HEK293 (cell line): ENCODE measurements at regions not wholly inside any gene's neighbourhood (a gene's known extent, or its start where the extent isn't known, plus 50 kb on each side); places are given as distances from the start of the nearest gene placed in this dataset.

ENCODE experiments used
- CTCF ChIA-PET: fragments of 350-600 bp; formaldehyde crosslinking; extraction: SDS; loops from one replicate; lab custom pipeline; 2021; ENCODE audit warnings: antibody characterized with exemption; lab: Yijun Ruan, JAX
- POLR2A ChIA-PET: fragments of 300-600 bp; formaldehyde crosslinking; extraction: SDS; loops from one replicate; lab custom pipeline; 2020; ENCODE audit warnings: antibody characterized with exemption, inconsistent platforms; lab: Yijun Ruan, JAX
- H3K27ac ChIP-seq: fragments of 200-500 bp; sonication (Bioruptor generic); 2 replicates; pipeline ENCODE4 v1.5.1; 2014; ENCODE audit warnings: low read depth, low read length, control low read depth, inconsistent platforms; ENCODE audit errors: extremely low read depth
- H3K36me3 ChIP-seq, 2 experiments: fragments of 200-500 bp in 1 of 2; sonication (Bioruptor generic) in 1 of 2; 1 replicate in 1 of 2; 2 replicates in 1 of 2; pipeline ENCODE4 v1.5.1; 2014 to 2017; ENCODE audit warnings: inconsistent platforms in 2 of 2, low read length in 2 of 2; ENCODE audit not compliant: control insufficient read depth in 2 of 2, insufficient read depth in 1 of 2
- H3K4me1 ChIP-seq: fragments of 200-500 bp; sonication (Bioruptor generic); 2 replicates; pipeline ENCODE4 v1.5.1; 2014; ENCODE audit warnings: mild to moderate bottlenecking, low read length, inconsistent platforms; ENCODE audit not compliant: control insufficient read depth, insufficient read depth
- H3K4me3 ChIP-seq: 2 replicates; pipeline ENCODE4 v1.5.1; 2011; ENCODE audit warnings: low read depth, mild to moderate bottlenecking, control low read depth, low read length, moderate library complexity
- H3K9me3 ChIP-seq: fragments of 200-500 bp; sonication (Bioruptor generic); 2 replicates; pipeline ENCODE4 v1.5.1; 2014; ENCODE audit warnings: low read depth, low read length, inconsistent platforms; ENCODE audit not compliant: control insufficient read depth, insufficient read depth
- KLF7 ChIP-seq: fragments of 450-650 bp; formaldehyde crosslinking; IDR thresholded peaks from 2 replicates; pipeline ENCODE4 v1.5.1; 2016; ENCODE audit warnings: missing biosample characterization, missing genetic modification characterization, borderline replicate concordance
- ZNF10 ChIP-seq: fragments of 450-650 bp; formaldehyde crosslinking; IDR thresholded peaks from 2 replicates; pipeline ENCODE4 v1.5.1; 2017; ENCODE audit warnings: missing biosample characterization, missing genetic modification characterization
- ZNF121 ChIP-seq: fragments of 450-650 bp; formaldehyde crosslinking; IDR thresholded peaks from 2 replicates; pipeline ENCODE4 v1.5.1; 2016; ENCODE audit warnings: missing biosample characterization, missing genetic modification characterization
- ZNF132 ChIP-seq: fragments of 450-650 bp; formaldehyde crosslinking; IDR thresholded peaks from 2 replicates; pipeline ENCODE4 v1.5.1; 2017; ENCODE audit warnings: missing biosample characterization, missing genetic modification characterization, borderline replicate concordance
- ZNF16 ChIP-seq: fragments of 450-650 bp; formaldehyde crosslinking; IDR thresholded peaks from 2 replicates; pipeline ENCODE4 v1.5.1; 2016; ENCODE audit warnings: low read depth, missing biosample characterization, missing genetic modification characterization
- ZNF223 ChIP-seq: fragments of 450-650 bp; formaldehyde crosslinking; IDR thresholded peaks from 2 replicates; pipeline ENCODE4 v1.5.1; 2016; ENCODE audit warnings: missing biosample characterization, missing genetic modification characterization
- ZNF335 ChIP-seq: fragments of 450-650 bp; formaldehyde crosslinking; conservative IDR thresholded peaks from 2 replicates; pipeline ENCODE4 v1.5.1; 2016; ENCODE audit warnings: missing biosample characterization, missing genetic modification characterization
- ZNF416 ChIP-seq: fragments of 450-650 bp; formaldehyde crosslinking; IDR thresholded peaks from 2 replicates; pipeline ENCODE4 v1.5.1; 2016; ENCODE audit warnings: missing biosample characterization, missing genetic modification characterization
- ZNF548 ChIP-seq: fragments of 450-650 bp; formaldehyde crosslinking; IDR thresholded peaks from 2 replicates; pipeline ENCODE4 v1.5.1; 2016; ENCODE audit warnings: missing biosample characterization, missing genetic modification characterization
- ZNF600 ChIP-seq: fragments of 450-650 bp; formaldehyde crosslinking; IDR thresholded peaks from 2 replicates; pipeline ENCODE4 v1.5.1; 2016; ENCODE audit warnings: missing biosample characterization, missing genetic modification characterization
- ZNF610 ChIP-seq: fragments of 450-650 bp; formaldehyde crosslinking; IDR thresholded peaks from 2 replicates; pipeline ENCODE4 v1.5.1; 2016; ENCODE audit warnings: missing biosample characterization, missing genetic modification characterization, borderline replicate concordance
- ZNF76 ChIP-seq: fragments of 450-650 bp; formaldehyde crosslinking; IDR thresholded peaks from 2 replicates; pipeline ENCODE4; 2016; ENCODE audit warnings: low read depth, missing biosample characterization, missing genetic modification characterization, borderline replicate concordance
- TF ChIP-seq, protein P1 (sequence below): fragments of 450-650 bp; formaldehyde crosslinking; IDR thresholded peaks from 2 replicates; pipeline ENCODE4 v1.5.1; 2016; ENCODE audit warnings: missing biosample characterization, missing genetic modification characterization
- TF ChIP-seq, protein P2 (sequence below): fragments of 450-650 bp; formaldehyde crosslinking; IDR thresholded peaks from 2 replicates; pipeline ENCODE4 v1.5.1; 2016; ENCODE audit warnings: missing biosample characterization, missing genetic modification characterization
- TF ChIP-seq, protein P3 (sequence below): fragments of 450-650 bp; formaldehyde crosslinking; IDR thresholded peaks from 2 replicates; pipeline ENCODE4 v1.5.1; 2016; ENCODE audit warnings: missing biosample characterization, missing genetic modification characterization
- TF ChIP-seq, protein P4 (sequence below): fragments of 450-650 bp; formaldehyde crosslinking; IDR thresholded peaks from 2 replicates; pipeline ENCODE4 v1.5.0; 2017; ENCODE audit warnings: missing biosample characterization, missing genetic modification characterization, borderline replicate concordance

DNA sequence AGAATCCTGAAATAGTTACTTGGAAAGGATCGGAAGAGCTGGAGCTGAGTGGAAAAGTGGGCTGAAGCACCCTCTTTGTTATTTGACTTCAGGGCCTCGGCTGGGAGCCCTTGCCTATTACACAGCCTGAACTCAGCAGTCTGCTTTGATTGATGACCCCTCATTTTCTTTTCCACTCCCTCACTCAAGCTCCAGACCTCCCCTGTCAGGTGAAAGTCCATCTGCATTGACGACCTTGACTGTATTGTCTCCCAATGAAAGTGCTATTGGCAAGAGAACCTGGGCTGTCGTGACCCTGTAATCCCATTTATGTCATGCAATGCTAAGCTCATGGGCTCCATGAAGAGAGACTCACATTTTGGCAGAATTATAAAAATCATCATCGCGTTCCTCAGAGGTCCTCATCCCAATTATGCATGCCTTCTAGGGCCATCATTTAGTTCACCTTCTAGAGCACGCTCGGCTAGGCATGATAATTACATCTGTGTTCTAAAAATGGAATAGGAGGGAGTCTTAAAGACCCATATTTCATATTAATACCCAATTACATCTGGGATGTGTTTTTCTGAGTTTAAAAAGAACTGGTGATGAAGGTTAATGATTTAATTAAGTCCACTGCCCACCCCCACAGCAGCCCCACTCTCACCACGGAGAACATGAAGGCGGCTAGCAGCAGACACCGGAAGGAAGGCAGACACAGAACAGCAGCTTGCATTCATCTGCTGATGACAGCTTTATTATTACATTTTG lies 472.5 kb downstream of the PID1 start (continued):
- TF ChIP-seq, protein P1, sequence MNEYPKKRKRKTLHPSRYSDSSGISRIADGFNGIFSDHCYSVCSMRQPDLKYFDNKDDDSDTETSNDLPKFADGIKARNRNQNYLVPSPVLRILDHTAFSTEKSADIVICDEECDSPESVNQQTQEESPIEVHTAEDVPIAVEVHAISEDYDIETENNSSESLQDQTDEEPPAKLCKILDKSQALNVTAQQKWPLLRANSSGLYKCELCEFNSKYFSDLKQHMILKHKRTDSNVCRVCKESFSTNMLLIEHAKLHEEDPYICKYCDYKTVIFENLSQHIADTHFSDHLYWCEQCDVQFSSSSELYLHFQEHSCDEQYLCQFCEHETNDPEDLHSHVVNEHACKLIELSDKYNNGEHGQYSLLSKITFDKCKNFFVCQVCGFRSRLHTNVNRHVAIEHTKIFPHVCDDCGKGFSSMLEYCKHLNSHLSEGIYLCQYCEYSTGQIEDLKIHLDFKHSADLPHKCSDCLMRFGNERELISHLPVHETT (tag by site-specific recombination): no peak
- TF ChIP-seq ZNF416 (tag by site-specific recombination) (no peak), ZNF132 (tag by site-specific recombination) (no peak), ZNF16 (tag by site-specific recombination) (no peak), KLF7 (tag by site-specific recombination) (no peak)

DNA sequence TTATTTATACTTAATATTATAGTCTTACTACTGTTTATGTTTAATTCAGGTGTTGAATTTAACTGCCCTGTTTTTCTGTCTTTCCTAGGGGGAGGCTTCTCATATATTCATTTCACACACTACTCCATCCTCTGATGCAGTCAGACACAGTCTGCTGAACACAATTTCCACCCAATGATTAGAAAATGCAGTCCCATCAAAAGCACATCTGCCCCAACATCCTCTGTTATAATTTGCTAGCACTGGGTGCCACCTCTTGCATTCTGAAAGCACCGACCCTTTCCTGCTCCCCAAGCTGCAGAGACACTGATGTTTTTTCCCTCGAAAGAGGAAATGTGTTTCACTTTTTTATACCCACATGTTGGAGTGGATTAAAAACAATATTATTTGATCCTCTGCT lies 474.7 kb downstream of the PID1 start:
- H3K9me3 ChIP-seq: no peaks in the 10 kb centered on the region
- H3K27ac ChIP-seq: no peak overlapping the region
- no peaks in the 10 kb centered on the region for H3K4me1 ChIP-seq
- TF ChIP-seq, protein P2, sequence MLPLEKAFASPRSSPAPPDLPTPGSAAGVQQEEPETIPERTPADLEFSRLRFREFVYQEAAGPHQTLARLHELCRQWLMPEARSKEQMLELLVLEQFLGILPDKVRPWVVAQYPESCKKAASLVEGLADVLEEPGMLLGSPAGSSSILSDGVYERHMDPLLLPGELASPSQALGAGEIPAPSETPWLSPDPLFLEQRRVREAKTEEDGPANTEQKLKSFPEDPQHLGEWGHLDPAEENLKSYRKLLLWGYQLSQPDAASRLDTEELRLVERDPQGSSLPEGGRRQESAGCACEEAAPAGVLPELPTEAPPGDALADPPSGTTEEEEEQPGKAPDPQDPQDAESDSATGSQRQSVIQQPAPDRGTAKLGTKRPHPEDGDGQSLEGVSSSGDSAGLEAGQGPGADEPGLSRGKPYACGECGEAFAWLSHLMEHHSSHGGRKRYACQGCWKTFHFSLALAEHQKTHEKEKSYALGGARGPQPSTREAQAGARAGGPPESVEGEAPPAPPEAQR (tag by site-specific recombination): no peak
- TF ChIP-seq ZNF548 (tag by site-specific recombination): no peak
- no peak for TF ChIP-seq ZNF223 (tag by site-specific recombination)
- TF ChIP-seq, protein P3, sequence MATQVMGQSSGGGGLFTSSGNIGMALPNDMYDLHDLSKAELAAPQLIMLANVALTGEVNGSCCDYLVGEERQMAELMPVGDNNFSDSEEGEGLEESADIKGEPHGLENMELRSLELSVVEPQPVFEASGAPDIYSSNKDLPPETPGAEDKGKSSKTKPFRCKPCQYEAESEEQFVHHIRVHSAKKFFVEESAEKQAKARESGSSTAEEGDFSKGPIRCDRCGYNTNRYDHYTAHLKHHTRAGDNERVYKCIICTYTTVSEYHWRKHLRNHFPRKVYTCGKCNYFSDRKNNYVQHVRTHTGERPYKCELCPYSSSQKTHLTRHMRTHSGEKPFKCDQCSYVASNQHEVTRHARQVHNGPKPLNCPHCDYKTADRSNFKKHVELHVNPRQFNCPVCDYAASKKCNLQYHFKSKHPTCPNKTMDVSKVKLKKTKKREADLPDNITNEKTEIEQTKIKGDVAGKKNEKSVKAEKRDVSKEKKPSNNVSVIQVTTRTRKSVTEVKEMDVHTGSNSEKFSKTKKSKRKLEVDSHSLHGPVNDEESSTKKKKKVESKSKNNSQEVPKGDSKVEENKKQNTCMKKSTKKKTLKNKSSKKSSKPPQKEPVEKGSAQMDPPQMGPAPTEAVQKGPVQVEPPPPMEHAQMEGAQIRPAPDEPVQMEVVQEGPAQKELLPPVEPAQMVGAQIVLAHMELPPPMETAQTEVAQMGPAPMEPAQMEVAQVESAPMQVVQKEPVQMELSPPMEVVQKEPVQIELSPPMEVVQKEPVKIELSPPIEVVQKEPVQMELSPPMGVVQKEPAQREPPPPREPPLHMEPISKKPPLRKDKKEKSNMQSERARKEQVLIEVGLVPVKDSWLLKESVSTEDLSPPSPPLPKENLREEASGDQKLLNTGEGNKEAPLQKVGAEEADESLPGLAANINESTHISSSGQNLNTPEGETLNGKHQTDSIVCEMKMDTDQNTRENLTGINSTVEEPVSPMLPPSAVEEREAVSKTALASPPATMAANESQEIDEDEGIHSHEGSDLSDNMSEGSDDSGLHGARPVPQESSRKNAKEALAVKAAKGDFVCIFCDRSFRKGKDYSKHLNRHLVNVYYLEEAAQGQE: no peak
- TF ChIP-seq ZNF600 (tag by site-specific recombination): no peak
- TF ChIP-seq ZNF76: no peak
- TF ChIP-seq ZNF610: no peak
- TF ChIP-seq, protein P4, sequence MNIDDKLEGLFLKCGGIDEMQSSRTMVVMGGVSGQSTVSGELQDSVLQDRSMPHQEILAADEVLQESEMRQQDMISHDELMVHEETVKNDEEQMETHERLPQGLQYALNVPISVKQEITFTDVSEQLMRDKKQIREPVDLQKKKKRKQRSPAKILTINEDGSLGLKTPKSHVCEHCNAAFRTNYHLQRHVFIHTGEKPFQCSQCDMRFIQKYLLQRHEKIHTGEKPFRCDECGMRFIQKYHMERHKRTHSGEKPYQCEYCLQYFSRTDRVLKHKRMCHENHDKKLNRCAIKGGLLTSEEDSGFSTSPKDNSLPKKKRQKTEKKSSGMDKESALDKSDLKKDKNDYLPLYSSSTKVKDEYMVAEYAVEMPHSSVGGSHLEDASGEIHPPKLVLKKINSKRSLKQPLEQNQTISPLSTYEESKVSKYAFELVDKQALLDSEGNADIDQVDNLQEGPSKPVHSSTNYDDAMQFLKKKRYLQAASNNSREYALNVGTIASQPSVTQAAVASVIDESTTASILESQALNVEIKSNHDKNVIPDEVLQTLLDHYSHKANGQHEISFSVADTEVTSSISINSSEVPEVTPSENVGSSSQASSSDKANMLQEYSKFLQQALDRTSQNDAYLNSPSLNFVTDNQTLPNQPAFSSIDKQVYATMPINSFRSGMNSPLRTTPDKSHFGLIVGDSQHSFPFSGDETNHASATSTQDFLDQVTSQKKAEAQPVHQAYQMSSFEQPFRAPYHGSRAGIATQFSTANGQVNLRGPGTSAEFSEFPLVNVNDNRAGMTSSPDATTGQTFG (tag by site-specific recombination): no peak
- no peak for TF ChIP-seq ZNF121 (tag by site-specific recombination)
- no peak for TF ChIP-seq ZNF335 (tag by site-specific recombination)
- no peak for TF ChIP-seq ZNF10 (tag by site-specific recombination)
- H3K4me3 ChIP-seq: no peak overlapping the region
- H3K36me3 ChIP-seq: no peaks in the 10 kb centered on the region
- ChIA-PET CTCF (no interaction called here), POLR2A (no interaction called here)
